Activated naive CD8-positive, alpha-beta T cell treated with anti-CD3 and anti-CD28 coated beads for 36 hours (primary cell): ENCODE measurements at regions not wholly inside any gene's neighbourhood (a gene's known extent, or its start where the extent isn't known, plus 50 kb on each side); places are given as distances from the start of the nearest gene placed in this dataset.

Experiments used
- DNase-seq: peaks from one replicate; pipeline ENCODE4 v3.0.0; 2021
- H3K27ac Mint-ChIP-seq: one replicate; pipeline ENCODE4 v1.8.0; 2022; ENCODE audit warnings: mild to moderate bottlenecking, moderate library complexity, mixed read lengths
- H3K27me3 Mint-ChIP-seq: one replicate; pipeline ENCODE4 v1.8.0; 2022; ENCODE audit warnings: mild to moderate bottlenecking, mixed read lengths
- H3K36me3 Mint-ChIP-seq: one replicate; pipeline ENCODE4 v1.8.0; 2021; ENCODE audit warnings: mild to moderate bottlenecking, mixed read lengths
- H3K4me1 Mint-ChIP-seq: one replicate; pipeline ENCODE4 v1.8.0; 2021; ENCODE audit warnings: mixed read lengths
- H3K4me3 Mint-ChIP-seq: one replicate; pipeline ENCODE4 v1.8.0; 2022; ENCODE audit warnings: mild to moderate bottlenecking, moderate library complexity, mixed read lengths
- H3K9me3 Mint-ChIP-seq: one replicate; pipeline ENCODE4 v1.8.0; 2022; ENCODE audit warnings: mixed read lengths

DNA sequence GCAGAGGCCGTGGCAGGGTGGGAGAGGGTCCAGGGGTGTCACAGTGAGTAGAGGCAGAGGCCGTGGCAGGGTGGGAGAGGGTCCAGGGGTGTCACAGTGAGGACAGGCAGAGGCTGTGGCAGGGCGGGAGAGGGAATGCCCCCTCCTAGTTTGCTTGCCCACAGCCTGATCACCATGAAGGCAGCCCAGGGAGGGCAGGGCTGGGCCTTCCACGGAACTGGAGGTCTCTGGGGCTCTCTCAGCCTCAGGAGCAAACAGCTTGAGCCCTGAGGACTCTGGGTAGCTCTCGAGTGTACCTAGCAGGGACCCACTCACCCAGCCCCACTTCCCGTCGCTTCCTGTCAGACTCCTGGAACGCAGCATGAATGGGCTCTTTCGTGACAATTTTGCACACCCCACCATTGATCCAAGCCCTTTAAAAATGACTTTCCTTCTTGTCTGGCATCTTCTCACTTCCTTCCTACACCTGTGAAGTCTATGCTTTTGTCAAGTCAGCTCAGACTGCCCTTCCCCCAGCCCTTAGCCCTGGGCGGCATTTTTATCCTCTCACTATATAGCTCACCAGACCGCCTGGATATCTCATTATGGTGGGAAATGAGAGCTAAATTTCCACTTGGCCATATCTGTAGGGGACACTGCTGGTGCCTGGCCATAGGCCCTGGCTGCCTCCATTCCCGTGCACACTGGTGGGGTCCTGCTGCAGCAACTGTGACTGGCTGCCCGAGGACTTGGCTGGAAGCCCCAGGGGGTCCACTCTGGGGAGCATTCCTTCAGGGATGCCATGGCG, 140.3 kb downstream of the CDC5L start:
- H3K4me3 Mint-ChIP-seq, result no peak overlapping the region
- no peak for DNase-seq
- H3K27me3 Mint-ChIP-seq, result peaks cover 42% of the 10 kb centered on the region
- H3K27ac Mint-ChIP-seq, result no peak overlapping the region
- no peaks in the 10 kb centered on the region for H3K36me3 Mint-ChIP-seq
- H3K9me3 Mint-ChIP-seq, result no peaks in the 10 kb centered on the region
- H3K4me1 Mint-ChIP-seq, result peaks cover 19% of the 10 kb centered on the region

DNA sequence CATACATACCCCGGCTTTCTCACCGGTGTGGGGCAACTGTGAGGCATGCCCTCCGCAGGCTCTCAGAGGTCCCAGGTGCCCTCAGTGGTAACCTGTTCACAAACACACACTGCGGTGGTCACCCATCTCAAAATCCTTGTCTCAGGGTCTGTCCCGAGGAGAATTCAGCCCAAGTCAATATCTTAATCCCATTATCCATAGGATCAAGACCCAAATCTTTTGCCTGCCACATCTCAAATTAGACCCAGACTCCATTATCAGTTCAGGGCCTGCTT, 140.8 kb downstream of the CDC5L start:
- Mint-ChIP-seq H3K27me3 (peaks cover 42% of the 10 kb centered on the region), H3K4me1 (peaks cover 19% of the 10 kb centered on the region), H3K27ac (no peak overlapping the region), H3K36me3 (no peaks in the 10 kb centered on the region), H3K9me3 (no peaks in the 10 kb centered on the region), H3K4me3 (no peak overlapping the region)
- no peak for DNase-seq

DNA sequence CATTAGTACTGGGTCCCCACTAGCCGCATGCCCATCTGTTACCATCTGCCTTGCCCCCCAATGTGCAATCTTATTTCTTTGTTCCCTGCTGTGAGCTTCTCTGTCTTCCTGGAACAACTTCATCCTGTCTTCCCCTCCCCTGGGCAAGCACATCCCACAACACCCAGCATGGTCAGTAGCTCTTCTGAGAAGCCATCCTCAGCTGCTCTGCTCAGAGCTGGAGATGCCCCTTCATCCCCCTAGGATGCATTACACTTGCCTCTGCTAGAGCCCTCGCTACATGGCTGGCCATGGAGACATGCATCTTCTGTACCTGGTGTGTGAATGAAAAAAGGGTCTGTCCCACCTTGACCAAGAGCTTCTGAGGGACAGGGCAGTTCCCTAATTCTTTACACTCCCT, 141.2 kb downstream of the CDC5L start:
- Mint-ChIP-seq H3K9me3 (no peaks in the 10 kb centered on the region), H3K27me3 (peaks cover 39% of the 10 kb centered on the region), H3K4me3 (no peak overlapping the region), H3K36me3 (no peaks in the 10 kb centered on the region), H3K4me1 (peaks cover 19% of the 10 kb centered on the region), H3K27ac (no peak overlapping the region)
- no peak for DNase-seq

GRCh38 chr6:44529146-44529905, 141.8 kb downstream of the CDC5L start:
- Mint-ChIP-seq H3K4me3 (no peak overlapping the region), H3K36me3 (no peaks in the 10 kb centered on the region), H3K4me1 (peaks cover 19% of the 10 kb centered on the region), H3K27ac (no peak overlapping the region), H3K27me3 (peaks cover 33% of the 10 kb centered on the region), H3K9me3 (no peaks in the 10 kb centered on the region)
- no peak for DNase-seq

- Mint-ChIP-seq H3K27ac (no peak overlapping the region), H3K36me3 (no peaks in the 10 kb centered on the region), H3K9me3 (no peaks in the 10 kb centered on the region), H3K4me3 (no peak overlapping the region), H3K4me1 (peaks cover 13% of the 10 kb centered on the region), H3K27me3 (peaks cover 30% of the 10 kb centered on the region)
- no peak for DNase-seq
These were observed 142.9 kb downstream of the CDC5L start for GRCh38 chr6:44530209-44530909.

GRCh38 chr6:44530910-44531234, 143.4 kb downstream of the CDC5L start:
- Mint-ChIP-seq H3K27ac (no peak overlapping the region), H3K9me3 (no peaks in the 10 kb centered on the region), H3K27me3 (peaks cover 25% of the 10 kb centered on the region), H3K36me3 (no peaks in the 10 kb centered on the region), H3K4me3 (no peak overlapping the region), H3K4me1 (peaks cover 13% of the 10 kb centered on the region)
- DNase-seq, result no peak

DNA sequence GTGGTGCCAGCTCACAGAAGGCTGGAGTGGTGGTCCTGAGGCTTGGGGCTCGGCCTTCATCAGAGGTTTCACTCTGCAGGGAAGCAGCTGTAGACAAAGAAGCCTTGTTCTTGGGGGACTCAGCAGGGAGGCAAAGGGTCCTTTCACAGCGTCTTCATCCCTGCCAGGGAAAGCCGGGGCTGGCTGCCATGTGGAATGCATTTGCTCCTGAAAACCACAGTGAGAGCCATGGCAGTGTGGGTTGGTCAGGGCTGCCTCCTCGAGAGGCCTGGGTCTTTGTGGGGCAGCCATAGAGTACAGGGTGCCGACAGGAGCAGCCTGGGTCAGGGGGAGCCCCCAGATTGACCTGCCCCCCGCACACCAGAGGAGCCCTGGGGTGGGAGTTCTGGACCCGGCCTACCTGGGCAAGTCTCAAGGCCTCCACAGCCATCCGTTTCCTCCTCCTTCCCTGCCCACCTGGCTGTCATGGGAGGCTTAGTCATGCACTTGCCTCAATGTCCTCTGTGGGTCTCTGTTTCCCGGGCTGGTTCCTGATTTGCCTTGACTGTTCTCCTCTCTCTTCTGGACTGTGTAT, 144.0 kb downstream of the CDC5L start:
- Mint-ChIP-seq H3K36me3 (no peaks in the 10 kb centered on the region), H3K27me3 (peaks cover 19% of the 10 kb centered on the region), H3K9me3 (no peaks in the 10 kb centered on the region), H3K27ac (no peak overlapping the region), H3K4me3 (no peak overlapping the region), H3K4me1 (peaks cover 13% of the 10 kb centered on the region)
- DNase-seq, result no peak

GRCh38 chr6:44533421-44533820, 145.9 kb downstream of the CDC5L start:
- H3K9me3 Mint-ChIP-seq, result no peaks in the 10 kb centered on the region
- no peak overlapping the region for H3K27ac Mint-ChIP-seq
- H3K27me3 Mint-ChIP-seq, result peaks cover 6% of the 10 kb centered on the region
- H3K4me3 Mint-ChIP-seq, result no peak overlapping the region
- DNase-seq, result no peak
- no peaks in the 10 kb centered on the region for H3K4me1 Mint-ChIP-seq
- no peaks in the 10 kb centered on the region for H3K36me3 Mint-ChIP-seq

DNA sequence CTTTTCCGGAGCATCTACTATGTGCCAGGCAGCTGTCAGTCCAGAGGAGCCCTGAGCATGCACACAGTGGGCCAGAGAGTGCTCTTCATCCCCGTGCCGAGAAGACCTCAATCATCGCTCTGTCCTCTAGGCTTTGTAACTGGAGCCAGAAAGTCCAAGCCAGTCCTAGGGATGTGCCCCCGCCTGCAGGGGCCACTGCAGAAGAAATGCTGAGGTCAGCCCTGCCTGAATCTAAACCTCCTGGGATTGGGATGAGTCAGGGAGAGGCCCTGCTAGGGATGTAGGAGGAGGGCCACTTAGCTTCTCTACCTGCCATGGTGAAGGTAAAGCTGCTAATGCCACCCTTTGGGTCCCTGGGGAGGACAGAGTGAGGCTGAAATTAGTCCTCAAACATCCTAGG, 146.8 kb downstream of the CDC5L start:
- Mint-ChIP-seq H3K27ac (no peak overlapping the region), H3K9me3 (no peaks in the 10 kb centered on the region), H3K4me3 (no peak overlapping the region), H3K27me3 (no peaks in the 10 kb centered on the region), H3K4me1 (no peaks in the 10 kb centered on the region), H3K36me3 (no peaks in the 10 kb centered on the region)
- DNase-seq, result no peak

- Mint-ChIP-seq H3K27ac (no peak overlapping the region), H3K4me3 (no peak overlapping the region), H3K4me1 (no peaks in the 10 kb centered on the region), H3K36me3 (no peaks in the 10 kb centered on the region), H3K9me3 (no peaks in the 10 kb centered on the region), H3K27me3 (no peaks in the 10 kb centered on the region)
- no peak for DNase-seq
These were observed 147.9 kb downstream of the CDC5L start for GRCh38 chr6:44535446-44535845.

DNA sequence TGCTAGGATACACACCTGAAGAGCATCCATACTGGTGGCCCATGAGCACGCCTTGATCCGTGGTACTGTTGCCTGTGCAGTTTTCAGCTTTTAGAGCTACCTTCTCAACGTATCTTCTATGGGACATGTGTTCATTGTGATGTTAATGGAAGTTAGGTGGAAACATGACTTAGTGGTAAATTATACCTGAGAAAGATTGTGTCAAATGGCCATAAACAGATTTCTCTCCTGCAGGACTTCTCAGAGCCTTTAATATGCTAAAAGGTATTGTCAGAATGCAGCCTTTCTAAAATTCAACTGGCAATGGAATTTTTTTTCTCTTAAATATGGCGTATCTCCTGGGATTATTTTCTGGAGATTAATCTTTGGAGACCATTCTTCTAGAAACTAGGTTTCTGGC, 148.5 kb downstream of the CDC5L start:
- DNase-seq, result no peak
- H3K27me3 Mint-ChIP-seq, result no peaks in the 10 kb centered on the region
- no peak overlapping the region for H3K4me3 Mint-ChIP-seq
- no peak overlapping the region for H3K27ac Mint-ChIP-seq
- H3K36me3 Mint-ChIP-seq, result no peaks in the 10 kb centered on the region
- no peaks in the 10 kb centered on the region for H3K9me3 Mint-ChIP-seq
- H3K4me1 Mint-ChIP-seq, result no peaks in the 10 kb centered on the region

- Mint-ChIP-seq H3K27me3 (no peaks in the 10 kb centered on the region), H3K36me3 (no peaks in the 10 kb centered on the region), H3K27ac (no peak overlapping the region), H3K4me1 (no peaks in the 10 kb centered on the region), H3K4me3 (no peak overlapping the region), H3K9me3 (no peaks in the 10 kb centered on the region)
- DNase-seq, result no peak
These were observed 150.0 kb downstream of the CDC5L start for GRCh38 chr6:44537306-44538049.

DNA sequence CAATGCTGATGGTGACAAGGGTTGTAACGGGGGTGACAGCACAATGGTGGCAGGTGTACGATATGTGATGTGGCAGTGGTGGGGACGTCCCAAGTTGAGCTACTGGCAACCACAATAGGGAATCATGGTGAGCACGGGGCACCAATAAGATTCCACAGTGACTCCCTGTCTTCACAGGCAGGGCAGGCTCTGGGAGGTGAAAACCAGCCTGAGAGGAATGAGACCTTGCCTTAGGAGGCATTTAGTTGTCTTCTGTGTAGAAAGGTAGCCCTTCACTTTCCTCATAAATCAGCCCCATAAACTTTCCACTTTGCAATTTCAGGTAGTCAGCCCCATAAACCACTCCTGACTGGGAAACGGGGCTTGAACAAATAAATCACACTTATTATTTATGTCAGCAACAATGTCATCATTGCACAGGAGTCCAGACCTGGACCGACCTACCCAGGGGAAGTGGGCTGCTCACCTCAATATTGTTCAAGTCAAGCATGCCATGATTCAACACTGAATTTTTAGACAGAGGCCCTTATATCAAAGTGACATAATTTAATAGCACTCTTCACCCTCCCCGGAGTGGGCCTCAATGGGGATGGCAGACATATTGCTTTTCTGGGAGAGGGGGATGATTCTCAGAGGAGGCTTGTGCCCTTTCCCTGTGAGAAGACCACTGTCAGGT, 150.8 kb downstream of the CDC5L start:
- no peak overlapping the region for H3K27ac Mint-ChIP-seq
- DNase-seq, result no peak
- no peaks in the 10 kb centered on the region for H3K9me3 Mint-ChIP-seq
- H3K27me3 Mint-ChIP-seq, result no peaks in the 10 kb centered on the region
- H3K4me1 Mint-ChIP-seq, result no peaks in the 10 kb centered on the region
- H3K36me3 Mint-ChIP-seq, result no peaks in the 10 kb centered on the region
- no peak overlapping the region for H3K4me3 Mint-ChIP-seq

GRCh38 chr6:44538807-44539201, 151.3 kb downstream of the CDC5L start:
- Mint-ChIP-seq H3K36me3 (no peaks in the 10 kb centered on the region), H3K9me3 (no peaks in the 10 kb centered on the region), H3K4me3 (no peak overlapping the region), H3K27ac (no peak overlapping the region), H3K4me1 (no peaks in the 10 kb centered on the region), H3K27me3 (no peaks in the 10 kb centered on the region)
- DNase-seq, result no peak
